Left lung (tissue), 4 donors: ENCODE measurements at regions not wholly inside any gene's neighbourhood (a gene's known extent, or its start where the extent isn't known, plus 50 kb on each side); places are given as distances from the start of the nearest gene placed in this dataset.
"Not testable (repeated sequence)": the region's sequence is repeated elsewhere in the genome, so short reads cannot be mapped to it uniquely, and the experiment has no call there.

Experiments used
- ATAC-seq: fragments of 200-7000 bp; cut with Tn5 transposase; one replicate; pipeline ENCODE4 v1.9.1; 2020; ENCODE audit warnings: moderate library complexity
- DNase-seq, 4 donors: peaks; one replicate each; pipeline ENCODE4 v3.0.0-alpha.2; 2013 to 2020
- H3K27ac ChIP-seq, 2 donors: fragments of 200-600 bp; sonication (generic) in 1 of 2; one replicate each; pipeline versions ENCODE4 v1.5.0 to v1.8.0; 2020 to 2021
- H3K27me3 ChIP-seq, 2 donors: fragments of 200-600 bp; sonication (generic) in 1 of 2; one replicate each; pipeline versions ENCODE4 v1.5.0 to v1.8.0; 2020 to 2021
- H3K36me3 ChIP-seq, 2 donors: fragments of 200-600 bp; sonication (generic) in 1 of 2; one replicate each; pipeline versions ENCODE4 v1.5.0 to v1.8.0; 2020 to 2021
- H3K4me1 ChIP-seq, 2 donors: fragments of 200-600 bp; one replicate each; pipeline ENCODE4 v1.8.0; 2021
- H3K4me3 ChIP-seq, 2 donors: fragments of 200-600 bp; sonication (generic) in 1 of 2; one replicate each; pipeline versions ENCODE4 v1.5.0 to v1.8.0; 2020 to 2021; ENCODE audit warnings: mild to moderate bottlenecking in 1 of 2
- H3K9me3 ChIP-seq, 2 donors: fragments of 200-600 bp; sonication (generic) in 1 of 2; one replicate each; pipeline versions ENCODE4 v1.5.0 to v1.8.0; 2020 to 2021
- intact Hi-C, 2 donors: fragments of 100-400 bp; cut with DNase I; formaldehyde crosslinking; loops; one replicate each; pipeline versions ENCODE4 v1.11.2 to v1.14.2; 2022
- TF ChIP-seq, protein P1 (sequence below), 2 donors: fragments of 200-600 bp; sonication (generic) in 1 of 2; IDR thresholded peaks; one replicate each; pipeline versions ENCODE4 v1.5.0 to v1.8.0; 2021; ENCODE audit warnings: antibody characterized with exemption in 2 of 2
- donor health status: DM: no; HTN: yes; CAD: no.
- donor health status: DM: no; HTN: no; CAD: no.

DNA sequence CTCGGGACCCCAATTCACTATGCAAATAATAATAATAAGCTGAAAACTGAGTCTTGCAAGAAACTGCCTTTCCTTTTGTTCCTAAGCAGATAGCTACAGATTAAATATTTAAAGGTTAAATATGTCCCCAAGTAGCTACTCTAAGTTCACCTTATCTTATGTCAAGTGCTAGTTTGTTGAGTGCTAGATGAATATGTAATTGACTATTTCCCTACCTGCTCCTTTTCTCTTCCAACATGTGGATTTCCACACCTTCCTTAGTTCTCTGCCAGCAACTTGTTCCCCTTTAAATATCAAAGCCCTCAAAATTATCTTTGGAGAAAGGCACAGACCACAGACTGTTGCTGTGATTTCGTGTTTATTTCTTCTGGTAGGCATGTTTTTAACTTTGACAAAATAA is 709.2 kb upstream of the SLITRK1 start:
- Histone ChIP-seq H3K36me3 (no peaks in the 10 kb centered on the region), H3K27ac (no peak overlapping the region), H3K4me3 (no peak overlapping the region), H3K27me3 (no peaks in the 10 kb centered on the region), H3K9me3 (no peaks in the 10 kb centered on the region), H3K4me1 (no peaks in the 10 kb centered on the region)
- DNase-seq = no peak
- peak; percentile 57 for ATAC-seq
- TF ChIP-seq, protein P1, sequence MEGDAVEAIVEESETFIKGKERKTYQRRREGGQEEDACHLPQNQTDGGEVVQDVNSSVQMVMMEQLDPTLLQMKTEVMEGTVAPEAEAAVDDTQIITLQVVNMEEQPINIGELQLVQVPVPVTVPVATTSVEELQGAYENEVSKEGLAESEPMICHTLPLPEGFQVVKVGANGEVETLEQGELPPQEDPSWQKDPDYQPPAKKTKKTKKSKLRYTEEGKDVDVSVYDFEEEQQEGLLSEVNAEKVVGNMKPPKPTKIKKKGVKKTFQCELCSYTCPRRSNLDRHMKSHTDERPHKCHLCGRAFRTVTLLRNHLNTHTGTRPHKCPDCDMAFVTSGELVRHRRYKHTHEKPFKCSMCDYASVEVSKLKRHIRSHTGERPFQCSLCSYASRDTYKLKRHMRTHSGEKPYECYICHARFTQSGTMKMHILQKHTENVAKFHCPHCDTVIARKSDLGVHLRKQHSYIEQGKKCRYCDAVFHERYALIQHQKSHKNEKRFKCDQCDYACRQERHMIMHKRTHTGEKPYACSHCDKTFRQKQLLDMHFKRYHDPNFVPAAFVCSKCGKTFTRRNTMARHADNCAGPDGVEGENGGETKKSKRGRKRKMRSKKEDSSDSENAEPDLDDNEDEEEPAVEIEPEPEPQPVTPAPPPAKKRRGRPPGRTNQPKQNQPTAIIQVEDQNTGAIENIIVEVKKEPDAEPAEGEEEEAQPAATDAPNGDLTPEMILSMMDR (IDR thresholded peaks at IDR 0.05) = no peak
- intact Hi-C loops = no loop called here

DNA sequence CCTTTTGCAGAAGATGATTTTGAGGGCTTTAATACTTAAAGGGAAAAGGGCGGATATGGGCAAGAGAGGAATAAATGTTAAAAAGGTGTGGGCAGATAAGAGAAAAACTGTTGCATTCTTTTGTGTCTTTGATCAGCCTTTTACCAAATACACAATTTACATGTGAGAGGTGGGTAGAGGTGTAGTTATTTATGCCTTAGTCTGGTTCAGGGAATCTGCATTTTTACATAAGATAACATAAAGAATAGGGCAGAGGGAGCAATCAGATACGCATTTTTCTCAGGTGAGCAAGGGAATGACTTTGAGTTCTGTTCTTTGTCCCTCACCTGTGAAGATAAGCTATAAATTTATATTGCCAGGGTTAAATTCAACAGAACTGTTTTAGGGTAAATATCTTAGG is 708.4 kb upstream of the SLITRK1 start:
- TF ChIP-seq, protein P1 (IDR thresholded peaks at IDR 0.05) = no peak
- H3K4me1 ChIP-seq = no peaks in the 10 kb centered on the region
- no peak overlapping the region for H3K27ac ChIP-seq
- no peak for DNase-seq
- no peaks in the 10 kb centered on the region for H3K36me3 ChIP-seq
- no peak overlapping the region for H3K4me3 ChIP-seq
- intact Hi-C loops = no loop called here
- H3K27me3 ChIP-seq = no peaks in the 10 kb centered on the region
- ATAC-seq = no peak
- no peaks in the 10 kb centered on the region for H3K9me3 ChIP-seq

DNA sequence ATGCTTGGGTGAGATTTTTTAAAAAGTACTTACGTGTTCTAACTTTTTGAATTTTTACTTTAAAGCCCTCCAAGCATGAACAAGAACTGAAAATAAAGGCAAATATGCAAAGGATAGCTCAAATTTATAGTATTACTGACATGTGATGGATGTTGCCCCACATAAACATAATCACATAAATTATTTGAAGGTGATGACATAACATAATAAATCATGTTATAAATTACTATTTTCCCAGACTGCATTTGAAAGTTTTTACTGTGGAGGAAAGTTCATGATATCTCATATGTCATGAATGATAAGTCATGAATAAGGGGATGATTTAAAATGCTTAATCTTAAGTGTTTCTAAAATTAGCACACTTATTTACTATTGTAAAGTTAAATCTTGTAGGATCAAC is 705.7 kb upstream of the SLITRK1 start:
- no peaks in the 10 kb centered on the region for H3K9me3 ChIP-seq
- intact Hi-C loops = no loop called here
- DNase-seq (no peak), ATAC-seq (no peak)
- H3K27ac ChIP-seq = no peak overlapping the region
- TF ChIP-seq, protein P1 (IDR thresholded peaks at IDR 0.05) = no peak
- H3K36me3 ChIP-seq = no peaks in the 10 kb centered on the region
- no peaks in the 10 kb centered on the region for H3K27me3 ChIP-seq
- no peaks in the 10 kb centered on the region for H3K4me1 ChIP-seq
- H3K4me3 ChIP-seq = no peak overlapping the region

DNA sequence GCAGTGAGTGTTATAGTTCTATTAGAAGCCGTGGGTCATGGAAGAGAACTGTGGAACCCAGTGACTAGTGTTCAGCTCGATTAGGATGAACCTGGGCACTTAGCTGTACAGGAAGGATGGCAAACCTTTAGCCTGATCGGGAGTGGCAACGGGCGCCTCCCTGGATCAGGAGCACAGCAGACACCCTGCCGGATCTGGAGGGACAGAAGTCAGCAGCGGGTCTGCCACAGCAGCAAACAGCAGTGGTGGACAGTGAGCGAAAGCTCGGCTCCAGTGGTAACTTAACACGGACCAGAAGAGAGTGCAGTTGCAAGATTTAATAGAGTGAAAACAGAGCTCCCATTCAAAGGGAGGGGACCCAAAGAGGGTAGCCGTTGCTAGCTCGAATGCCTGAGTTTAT is 697.6 kb upstream of the SLITRK1 start:
- H3K27ac ChIP-seq, intact Hi-C loops, ATAC-seq, H3K4me1 ChIP-seq, H3K4me3 ChIP-seq, H3K27me3 ChIP-seq, H3K9me3 ChIP-seq, H3K36me3 ChIP-seq: not testable (repeated sequence)
- DNase-seq = peak in 1 of 4 donors; percentile 57

DNA sequence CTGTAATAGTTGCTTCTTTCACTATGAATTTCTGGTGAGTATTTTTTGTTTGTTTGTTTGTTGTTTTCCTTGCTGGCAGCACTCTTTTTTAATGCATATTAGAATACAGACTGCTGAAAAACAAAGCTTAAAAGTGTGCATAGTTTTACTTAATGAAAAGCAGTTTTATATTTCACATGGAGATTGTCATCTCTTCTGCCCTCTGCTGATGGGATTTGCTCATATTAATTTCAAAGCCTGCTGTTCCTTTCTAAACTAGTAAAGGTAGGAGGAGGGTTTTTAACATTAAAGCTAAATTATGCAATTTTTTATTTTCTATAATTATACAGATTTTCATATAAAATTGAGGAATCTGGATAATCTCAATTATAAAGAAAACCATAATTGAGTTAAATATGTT is 692.6 kb upstream of the SLITRK1 start:
- ATAC-seq (no peak), DNase-seq (peak in 1 of 4 donors; percentile 7)
- intact Hi-C loops = no loop called here
- Histone ChIP-seq H3K9me3 (peaks cover 0 to 4% of the 10 kb centered on the region in 2 donors), H3K36me3 (no peaks in the 10 kb centered on the region), H3K27me3 (no peaks in the 10 kb centered on the region), H3K4me3 (no peak overlapping the region), H3K4me1 (no peaks in the 10 kb centered on the region), H3K27ac (no peak overlapping the region)
- TF ChIP-seq, protein P1 (IDR thresholded peaks at IDR 0.05) = no peak

DNA sequence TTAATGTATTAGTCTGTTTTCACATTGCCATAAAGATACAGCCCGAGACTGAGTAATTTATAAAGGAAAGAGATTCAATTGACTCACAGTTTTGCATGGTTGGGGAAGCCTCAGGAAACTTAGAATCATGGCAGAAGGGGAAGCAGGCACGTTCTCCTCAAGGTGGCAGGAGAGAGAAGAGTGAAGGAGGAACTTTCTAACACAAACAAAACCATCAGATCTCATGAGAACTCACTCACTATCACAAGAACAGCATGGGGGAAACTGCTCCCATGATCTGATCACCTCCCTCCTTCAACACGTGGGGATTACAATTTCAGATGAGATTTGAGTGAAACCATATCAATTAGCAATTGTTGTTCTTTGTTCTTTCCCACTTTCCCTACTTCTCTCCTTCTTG is 689.0 kb upstream of the SLITRK1 start:
- H3K36me3 ChIP-seq = no peaks in the 10 kb centered on the region

More for the DNA sequence above, 689.0 kb upstream of the SLITRK1 start:
- DNase-seq (no peak), ATAC-seq (no peak)
- no peak overlapping the region for H3K27ac ChIP-seq
- H3K4me3 ChIP-seq = no peak overlapping the region
- TF ChIP-seq, protein P1 (IDR thresholded peaks at IDR 0.05) = no peak
- intact Hi-C loops = no loop called here
- H3K4me1 ChIP-seq = no peaks in the 10 kb centered on the region
- no peaks in the 10 kb centered on the region for H3K27me3 ChIP-seq
- H3K9me3 ChIP-seq = no peaks in the 10 kb centered on the region
